Activated CD4-positive, alpha-beta T cell treated with anti-CD3 and anti-CD28 coated beads, Interleukin-2, amount 50 U/mL, for 24 hours (primary cell): ENCODE measurements at regions not wholly inside any gene's neighbourhood (a gene's known extent, or its start where the extent isn't known, plus 50 kb on each side); places are given as distances from the start of the nearest gene placed in this dataset.

Experiments used
- DNase-seq, 2 donors: peaks; one replicate each; pipeline ENCODE4 v3.0.0-alpha.2; 2020; ENCODE audit warnings: low read depth in 1 of 2, low spot score in 1 of 2

- DNase-seq = no peak
These were observed 184.4 kb downstream of the ERMARD start for GRCh38 chr6:169935861-169936260.

GRCh38 chr6:169935348-169935718, 183.9 kb downstream of the ERMARD start:
- no peak for DNase-seq

- DNase-seq = no peak
These were observed 183.4 kb downstream of the ERMARD start for GRCh38 chr6:169934699-169935347.

- DNase-seq = no peak
These were observed 182.6 kb downstream of the ERMARD start for GRCh38 chr6:169933839-169934698.

- no peak for DNase-seq
These were observed 181.9 kb downstream of the ERMARD start for GRCh38 chr6:169933251-169933821.

GRCh38 chr6:169932491-169932890, 181.1 kb downstream of the ERMARD start:
- DNase-seq = no peak

- DNase-seq = no peak
These were observed 179.8 kb downstream of the ERMARD start for GRCh38 chr6:169931261-169931660.

GRCh38 chr6:169930799-169931198, 179.4 kb downstream of the ERMARD start:
- no peak for DNase-seq

GRCh38 chr6:169927711-169928110, 176.3 kb downstream of the ERMARD start:
- no peak for DNase-seq

- DNase-seq = no peak
These were observed 175.4 kb downstream of the ERMARD start for GRCh38 chr6:169926617-169927417.

GRCh38 chr6:169923468-169924464, 172.3 kb downstream of the ERMARD start:
- no peak for DNase-seq

- DNase-seq = no peak
These were observed 170.7 kb downstream of the ERMARD start for GRCh38 chr6:169921853-169922824.

GRCh38 chr6:169921217-169921616, 169.8 kb downstream of the ERMARD start:
- no peak for DNase-seq

- DNase-seq = no peak
These were observed 169.1 kb downstream of the ERMARD start for GRCh38 chr6:169920359-169921020.

GRCh38 chr6:169918954-169919549, 167.6 kb downstream of the ERMARD start:
- DNase-seq = no peak

GRCh38 chr6:169918239-169918953, 167.0 kb downstream of the ERMARD start:
- DNase-seq = no peak

GRCh38 chr6:169917153-169917552, 165.7 kb downstream of the ERMARD start:
- DNase-seq = no peak
